K562 (cell line): ENCODE measurements at regions not wholly inside any gene's neighbourhood (a gene's known extent, or its start where the extent isn't known, plus 50 kb on each side); places are given as distances from the start of the nearest gene placed in this dataset.

Experiments used
- HDGF ChIP-seq: fragments of 450-650 bp; IDR thresholded peaks from 2 replicates; pipeline ENCODE4 v1.6.1; 2016
- HNRNPL ChIP-seq: fragments of 200-400 bp; formaldehyde crosslinking; IDR thresholded peaks from 2 replicates; pipeline ENCODE4 v1.6.1; 2017; ENCODE audit warnings: low read depth, mild to moderate bottlenecking, low read length
- NFE2 ChIP-seq: IDR thresholded peaks from 2 replicates; pipeline ENCODE4 v1.6.1; 2014; ENCODE audit warnings: antibody characterized with exemption, low read depth
- RBM39 ChIP-seq: fragments of 200-400 bp; formaldehyde crosslinking; optimal IDR thresholded peaks from 2 replicates; pipeline ENCODE3; 2018; ENCODE audit warnings: low read depth, low read length
- ZNF785 ChIP-seq: fragments of 250-450 bp; sonication (Bioruptor Pico); IDR thresholded peaks from 2 replicates; pipeline ENCODE4 v1.4.0; 2020; ENCODE audit warnings: mild to moderate bottlenecking
- TF ChIP-seq, protein P1 (sequence below), 2 experiments: fragments of 450-650 bp; IDR thresholded peaks; 2 replicates each; pipeline ENCODE4 v1.6.1; 2016; ENCODE audit warnings: mild to moderate bottlenecking in 2 of 2, borderline replicate concordance in 1 of 2, low read depth in 1 of 2, moderate library complexity in 1 of 2

DNA sequence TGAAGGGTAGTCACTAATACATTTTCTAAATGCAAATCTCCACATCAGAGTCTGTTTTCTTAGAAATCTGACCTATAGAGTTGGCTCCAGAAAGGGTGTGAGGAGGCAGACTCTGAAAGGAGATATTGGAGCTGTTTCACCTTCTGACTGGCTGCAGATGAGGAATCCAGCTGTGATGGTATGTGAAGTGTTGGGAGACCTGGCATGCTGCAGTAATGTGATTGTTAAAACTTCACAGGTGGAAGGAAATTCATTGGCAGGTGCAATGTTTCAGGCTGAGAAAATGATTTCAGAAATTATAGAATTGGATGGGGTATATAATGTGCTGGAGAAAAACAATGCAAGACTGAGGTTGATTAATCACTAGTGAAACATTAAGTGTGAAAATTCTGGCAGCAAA lies 1134.0 kb upstream of the LRRN3 start (continued):
- TF ChIP-seq, protein P1, sequence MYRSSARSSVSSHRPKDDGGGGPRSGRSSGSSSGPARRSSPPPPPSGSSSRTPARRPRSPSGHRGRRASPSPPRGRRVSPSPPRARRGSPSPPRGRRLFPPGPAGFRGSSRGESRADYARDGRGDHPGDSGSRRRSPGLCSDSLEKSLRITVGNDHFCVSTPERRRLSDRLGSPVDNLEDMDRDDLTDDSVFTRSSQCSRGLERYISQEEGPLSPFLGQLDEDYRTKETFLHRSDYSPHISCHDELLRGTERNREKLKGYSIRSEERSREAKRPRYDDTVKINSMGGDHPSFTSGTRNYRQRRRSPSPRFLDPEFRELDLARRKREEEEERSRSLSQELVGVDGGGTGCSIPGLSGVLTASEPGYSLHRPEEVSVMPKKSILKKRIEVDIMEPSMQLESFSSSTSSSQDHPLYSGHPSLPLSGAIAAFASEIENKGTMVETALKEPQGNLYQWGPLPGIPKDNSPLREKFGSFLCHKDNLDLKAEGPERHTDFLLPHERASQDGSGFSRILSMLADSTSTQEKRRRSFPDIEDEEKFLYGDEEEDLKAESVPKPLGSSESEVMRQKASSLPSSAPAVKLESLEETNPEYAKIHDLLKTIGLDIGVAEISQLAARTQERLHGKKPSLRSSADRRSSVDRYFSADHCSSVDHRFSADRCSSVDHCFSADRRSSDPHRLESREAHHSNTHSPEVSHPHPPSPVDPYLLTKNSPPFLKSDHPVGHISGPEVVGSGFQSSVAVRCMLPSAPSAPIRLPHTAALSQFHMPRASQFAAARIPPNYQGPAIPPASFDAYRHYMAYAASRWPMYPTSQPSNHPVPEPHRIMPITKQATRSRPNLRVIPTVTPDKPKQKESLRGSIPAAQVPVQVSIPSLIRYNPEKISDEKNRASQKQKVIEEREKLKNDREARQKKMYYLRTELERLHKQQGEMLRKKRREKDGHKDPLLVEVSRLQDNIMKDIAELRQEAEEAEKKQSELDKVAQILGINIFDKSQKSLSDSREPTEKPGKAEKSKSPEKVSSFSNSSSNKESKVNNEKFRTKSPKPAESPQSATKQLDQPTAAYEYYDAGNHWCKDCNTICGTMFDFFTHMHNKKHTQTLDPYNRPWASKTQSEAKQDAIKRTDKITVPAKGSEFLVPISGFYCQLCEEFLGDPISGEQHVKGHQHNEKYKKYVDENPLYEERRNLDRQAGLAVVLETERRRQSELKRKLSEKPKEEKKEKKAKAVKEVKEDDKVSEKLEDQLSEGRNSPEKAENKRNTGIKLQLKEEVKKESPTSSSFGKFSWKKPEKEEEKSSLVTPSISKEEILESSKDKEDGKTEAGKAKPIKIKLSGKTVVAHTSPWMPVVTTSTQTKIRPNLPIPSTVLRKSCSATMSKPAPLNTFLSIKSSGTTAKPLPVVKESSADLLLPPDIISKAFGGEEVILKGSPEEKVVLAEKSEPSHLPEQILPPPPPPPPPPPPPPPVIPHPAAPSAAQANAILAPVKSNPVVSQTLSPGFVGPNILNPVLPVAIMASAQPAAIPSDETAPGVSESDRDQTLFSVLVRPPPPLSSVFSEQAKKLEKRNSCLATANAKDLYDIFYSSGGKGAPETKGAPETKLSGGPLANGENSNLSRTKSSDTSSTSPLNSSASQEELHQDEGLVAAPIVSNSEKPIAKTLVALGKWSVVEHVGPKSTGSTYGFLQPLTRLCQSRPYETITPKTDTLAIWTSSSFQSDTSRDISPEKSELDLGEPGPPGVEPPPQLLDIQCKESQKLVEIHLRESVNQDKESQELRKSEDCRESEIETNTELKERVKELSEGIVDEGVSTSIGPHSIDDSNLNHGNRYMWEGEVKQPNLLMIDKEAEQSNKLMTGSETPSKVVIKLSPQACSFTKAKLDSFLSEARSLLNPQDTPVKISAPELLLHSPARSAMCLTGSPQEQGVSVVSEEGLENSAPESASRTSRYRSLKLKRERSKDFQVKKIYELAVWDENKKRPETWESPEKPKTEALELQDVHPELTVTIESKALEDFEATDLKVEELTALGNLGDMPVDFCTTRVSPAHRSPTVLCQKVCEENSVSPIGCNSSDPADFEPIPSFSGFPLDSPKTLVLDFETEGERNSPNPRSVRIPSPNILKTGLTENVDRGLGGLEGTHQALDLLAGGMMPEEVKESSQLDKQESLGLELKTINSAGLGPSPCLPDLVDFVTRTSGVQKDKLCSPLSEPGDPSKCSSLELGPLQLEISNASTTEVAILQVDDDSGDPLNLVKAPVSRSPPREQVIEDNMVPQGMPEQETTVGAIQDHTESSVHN (IDR thresholded peaks at IDR 0.05; ENCODE audit: borderline replicate concordance in 1 of 2, low read depth in 1 of 2) = no peak
- TF ChIP-seq HNRNPL (no peak), ZNF785 (CRISPR knock-in tag) (no peak), HDGF (no peak), NFE2 (no peak), RBM39 (no peak)
